ENCODE measurements at regions not wholly inside any gene's neighbourhood (a gene's known extent, or its start where the extent isn't known, plus 50 kb on each side); places are given as distances from the start of the nearest gene placed in this dataset.
A peak's percentile ranks its signal among the peaks of the same experiment; 100 is the strongest.

DNA sequence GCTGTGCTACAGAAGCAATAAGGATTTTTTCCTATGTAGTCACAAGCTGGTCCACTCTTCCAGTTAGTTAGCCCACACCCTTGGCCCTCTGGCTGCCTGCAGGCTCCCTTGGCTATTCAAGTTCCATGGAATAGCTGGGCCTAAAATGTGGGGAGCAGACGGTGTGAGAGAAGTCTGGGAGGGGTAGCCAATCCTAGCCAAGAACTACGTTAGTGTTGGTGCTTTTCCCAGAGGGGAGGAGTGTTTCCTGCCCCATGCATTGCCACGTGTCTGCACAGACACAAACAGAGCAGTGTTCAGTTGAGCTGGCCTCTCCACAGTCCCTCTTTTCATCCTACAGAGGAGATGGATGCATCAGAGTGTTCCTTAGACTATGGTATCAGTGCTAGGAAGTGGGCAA, 59.0 kb upstream of the IPO9 start:
- peak; percentile 42 for DNase-seq (ENCODE audit: low spot score)

GRCh38 chr1:201771466-201771865, 57.5 kb upstream of the IPO9 start:
- DNase-seq (ENCODE audit: low spot score): no peak

DNA sequence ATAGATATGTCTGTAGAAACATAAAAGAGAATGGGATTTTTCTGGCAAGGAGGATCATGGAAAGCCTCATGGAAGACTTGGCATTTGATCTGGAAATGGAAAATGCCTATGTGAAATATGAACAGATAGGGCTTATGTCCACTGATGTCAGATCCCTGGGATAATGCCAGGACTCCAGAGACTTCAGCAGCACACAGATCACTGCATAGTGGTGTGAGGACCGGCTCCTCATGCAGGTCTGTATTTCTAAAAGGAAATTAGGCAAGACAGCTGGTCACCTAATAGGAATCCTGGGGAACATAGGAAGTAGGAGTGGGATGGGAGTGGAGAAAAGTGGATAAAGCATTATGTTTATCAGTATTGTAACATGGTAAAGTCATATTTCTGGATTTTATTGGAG, 56.8 kb upstream of the IPO9 start:
- DNase-seq (ENCODE audit: low spot score): no peak

DNA sequence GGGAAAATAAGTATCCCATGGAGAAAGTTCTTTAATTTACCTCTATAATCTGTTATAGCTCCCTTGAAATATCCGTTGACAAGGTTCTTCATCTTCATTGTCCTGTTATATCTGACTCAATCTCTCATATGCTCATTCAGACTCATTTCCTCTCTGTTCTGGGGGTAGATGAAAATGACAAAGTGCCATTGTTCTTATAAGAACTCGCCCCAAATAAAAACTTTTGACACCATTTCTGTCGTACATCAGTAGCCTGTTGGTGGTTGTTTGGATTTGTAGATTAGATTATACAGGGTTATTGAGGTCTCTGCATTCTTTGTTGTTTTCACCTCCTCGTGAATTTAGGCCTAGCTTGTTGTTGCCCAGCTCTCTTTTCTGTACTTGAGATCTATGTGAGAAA, 55.2 kb upstream of the IPO9 start:
- peak; percentile 68 for DNase-seq (ENCODE audit: low spot score)

DNA sequence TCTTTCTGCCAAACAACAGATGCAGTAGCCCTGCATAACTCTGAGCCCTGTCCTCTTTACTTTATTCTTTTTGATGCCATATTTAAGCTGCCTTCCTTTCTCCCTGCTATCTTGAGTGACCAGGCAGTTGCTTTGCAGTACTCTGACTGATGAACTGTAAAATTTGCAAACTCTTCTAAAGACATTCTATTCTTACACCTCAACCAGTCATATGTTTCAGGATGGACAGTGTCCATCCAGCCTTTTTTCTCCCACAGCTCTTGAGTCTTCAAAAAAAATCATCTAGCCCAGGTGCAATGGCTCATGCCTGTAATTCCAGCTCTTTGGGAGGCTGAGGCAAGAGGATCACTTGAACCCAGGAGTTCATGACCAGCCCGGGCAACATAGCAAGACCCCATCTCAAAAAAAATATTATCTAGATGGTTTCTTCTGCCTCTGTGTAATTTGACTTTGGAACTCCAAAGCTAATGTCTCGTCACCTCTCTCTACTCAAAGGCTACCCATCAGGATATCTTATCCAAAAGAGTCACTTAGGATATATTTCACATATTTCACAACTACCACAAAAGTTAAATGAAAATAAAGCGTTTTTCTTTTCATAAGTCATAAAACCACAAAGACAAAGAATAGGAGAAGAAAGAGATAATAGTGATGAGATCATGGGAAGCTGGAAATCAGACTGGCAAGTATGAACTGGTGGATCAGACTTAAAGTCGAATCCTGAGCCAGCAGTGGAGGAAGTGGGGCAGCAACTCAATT, 54.6 kb upstream of the IPO9 start:
- peak; percentile 87 for DNase-seq (ENCODE audit: low spot score)

DNA sequence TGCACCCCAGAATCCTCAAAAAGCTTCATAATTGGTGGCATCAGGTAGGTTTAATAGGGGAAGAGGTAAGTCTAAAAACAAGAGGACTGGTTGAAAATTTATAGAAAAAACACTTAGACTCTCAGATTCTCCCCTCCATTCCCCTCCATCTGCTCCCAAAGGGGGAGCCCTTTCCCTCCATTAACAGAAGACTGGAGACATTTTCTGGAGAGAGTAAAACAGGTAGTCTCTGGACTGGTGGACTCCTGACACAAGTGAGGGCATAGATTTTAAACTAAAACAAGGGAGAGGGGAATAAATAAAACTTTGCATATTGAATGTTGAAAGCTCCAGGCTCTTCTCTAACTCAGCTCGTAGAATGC, 54.0 kb upstream of the IPO9 start:
- DNase-seq (ENCODE audit: low spot score): no peak

GRCh38 chr1:201775380-201775779, 53.6 kb upstream of the IPO9 start:
- DNase-seq (ENCODE audit: low spot score): no peak

GRCh38 chr1:201778279-201779065, 50.5 kb upstream of the IPO9 start:
- no peak for DNase-seq (ENCODE audit: low spot score)
